GM13976 (cell line): ENCODE measurements at regions not wholly inside any gene's neighbourhood (a gene's known extent, or its start where the extent isn't known, plus 50 kb on each side); places are given as distances from the start of the nearest gene placed in this dataset.
"Not testable (repeated sequence)": the region's sequence is repeated elsewhere in the genome, so short reads cannot be mapped to it uniquely, and the experiment has no call there.

Experiments
- DNase-seq: peaks from one replicate; pipeline ENCODE4 v3.0.0; 2012; ENCODE audit warnings: low spot score
- CTCF ChIP-seq: IDR thresholded peaks from 2 replicates; pipeline ENCODE4 v1.5.1; 2012; ENCODE audit warnings: borderline replicate concordance, mild to moderate bottlenecking; ENCODE audit not compliant: insufficient read depth; ENCODE audit errors: extremely low read depth, missing control alignments, control extremely low read depth
- in situ Hi-C: fragments of 300-500 bp; cut with MboI; formaldehyde crosslinking; loops from one replicate; pipeline ENCODE4 v1.12.0; 2022; ENCODE audit warnings: low sequenced_read_pairs, mixed read lengths, inconsistent platforms; ENCODE audit not compliant: unreplicated experiment

GRCh38 chr1:194362327-194362726, 1175.9 kb upstream of the B3GALT2 start:
- TF ChIP-seq CTCF = no peak
- in situ Hi-C loops = no loop called here
- DNase-seq = no peak

- no peak for DNase-seq
- TF ChIP-seq CTCF = no peak
- in situ Hi-C loops = no loop called here
Observed at GRCh38 chr1:194361374-194362131, 1175.1 kb upstream of the B3GALT2 start.

- DNase-seq = no peak
- no peak for TF ChIP-seq CTCF
- in situ Hi-C loops = no loop called here
Observed at GRCh38 chr1:194358208-194358581, 1171.8 kb upstream of the B3GALT2 start.

GRCh38 chr1:194357573-194358207, 1171.3 kb upstream of the B3GALT2 start:
- in situ Hi-C loops, DNase-seq: not testable (repeated sequence)

- no peak for DNase-seq
- in situ Hi-C loops = no loop called here
- no peak for TF ChIP-seq CTCF
Observed at GRCh38 chr1:194355488-194356106, 1169.2 kb upstream of the B3GALT2 start.

- DNase-seq = no peak
- no peak for TF ChIP-seq CTCF
- in situ Hi-C loops = no loop called here
Observed at GRCh38 chr1:194353121-194353520, 1166.7 kb upstream of the B3GALT2 start.

GRCh38 chr1:194347200-194347599, 1160.8 kb upstream of the B3GALT2 start:
- in situ Hi-C loops = no loop called here
- DNase-seq = no peak
- no peak for TF ChIP-seq CTCF
